Mesothelial cell of epicardium (in vitro differentiated cells): ENCODE measurements at regions not wholly inside any gene's neighbourhood (a gene's known extent, or its start where the extent isn't known, plus 50 kb on each side); places are given as distances from the start of the nearest gene placed in this dataset.
A peak's percentile ranks its signal among the peaks of the same experiment; 100 is the strongest.

Experiments
- DNase-seq, 2 experiments: peaks; one replicate each; pipeline ENCODE4 v3.0.0; 2021; ENCODE audit warnings: low spot score in 2 of 2; ENCODE audit not compliant: unreplicated experiment in 2 of 2
- H3K27ac Mint-ChIP-seq: 2 replicates; pipeline ENCODE4 v1.8.0; 2021; ENCODE audit warnings: mixed read lengths
- H3K27me3 Mint-ChIP-seq: 2 replicates; pipeline ENCODE4 v1.8.0; 2021; ENCODE audit warnings: low read depth, mixed read lengths
- H3K36me3 Mint-ChIP-seq: 2 replicates; pipeline ENCODE4 v1.8.0; 2021; ENCODE audit warnings: mixed read lengths
- H3K4me1 Mint-ChIP-seq: 2 replicates; pipeline ENCODE4 v1.8.0; 2021; ENCODE audit warnings: mixed read lengths
- H3K4me3 Mint-ChIP-seq: 2 replicates; pipeline ENCODE4 v1.8.0; 2021; ENCODE audit warnings: mild to moderate bottlenecking, moderate library complexity, mixed read lengths
- H3K9me3 Mint-ChIP-seq: 2 replicates; pipeline ENCODE4 v1.8.0; 2021; ENCODE audit warnings: mixed read lengths
- CTCF ChIP-seq: fragments of 200-600 bp; sonication (generic); IDR thresholded peaks from one replicate; pipeline ENCODE4 v1.5.0; 2021; ENCODE audit warnings: antibody characterized with exemption; ENCODE audit not compliant: unreplicated experiment

- Mint-ChIP-seq H3K27me3 (no peaks in the 10 kb centered on the region), H3K4me1 (no peaks in the 10 kb centered on the region), H3K36me3 (no peaks in the 10 kb centered on the region), H3K4me3 (no peak overlapping the region), H3K9me3 (peaks cover 47% of the 10 kb centered on the region), H3K27ac (no peak overlapping the region)
- DNase-seq, result no peak
- TF ChIP-seq CTCF, result no peak
Observed at GRCh38 chr5:45799388-45799787, 103.2 kb upstream of the HCN1 start.

- Mint-ChIP-seq H3K27ac (no peak overlapping the region), H3K27me3 (no peaks in the 10 kb centered on the region), H3K4me1 (no peaks in the 10 kb centered on the region), H3K9me3 (peaks cover 47% of the 10 kb centered on the region), H3K36me3 (no peaks in the 10 kb centered on the region), H3K4me3 (no peak overlapping the region)
- TF ChIP-seq CTCF, result peak; percentile 62
- DNase-seq, result no peak
Observed at GRCh38 chr5:45796959-45797553, 100.9 kb upstream of the HCN1 start.

GRCh38 chr5:45795458-45795857, 99.3 kb upstream of the HCN1 start:
- peaks cover 41% of the 10 kb centered on the region for H3K9me3 Mint-ChIP-seq
- no peak overlapping the region for H3K27ac Mint-ChIP-seq
- no peaks in the 10 kb centered on the region for H3K36me3 Mint-ChIP-seq
- no peaks in the 10 kb centered on the region for H3K4me1 Mint-ChIP-seq
- H3K27me3 Mint-ChIP-seq, result no peaks in the 10 kb centered on the region
- no peak for DNase-seq
- TF ChIP-seq CTCF, result no peak
- H3K4me3 Mint-ChIP-seq, result no peak overlapping the region

GRCh38 chr5:45793638-45794532, 97.7 kb upstream of the HCN1 start:
- TF ChIP-seq CTCF, result no peak
- Mint-ChIP-seq H3K9me3 (peaks cover 45% of the 10 kb centered on the region), H3K4me3 (no peak overlapping the region), H3K27me3 (no peaks in the 10 kb centered on the region), H3K27ac (no peak overlapping the region), H3K4me1 (no peaks in the 10 kb centered on the region), H3K36me3 (no peaks in the 10 kb centered on the region)
- DNase-seq, result no peak

- Mint-ChIP-seq H3K36me3 (no peaks in the 10 kb centered on the region), H3K4me3 (no peak overlapping the region), H3K27ac (no peak overlapping the region), H3K4me1 (no peaks in the 10 kb centered on the region), H3K9me3 (peaks cover 30% of the 10 kb centered on the region), H3K27me3 (no peaks in the 10 kb centered on the region)
- no peak for TF ChIP-seq CTCF
- DNase-seq, result no peak
Observed at GRCh38 chr5:45779874-45780671, 83.9 kb upstream of the HCN1 start.
